Transverse colon (tissue), 3 donors: ENCODE measurements at regions not wholly inside any gene's neighbourhood (a gene's known extent, or its start where the extent isn't known, plus 50 kb on each side); places are given as distances from the start of the nearest gene placed in this dataset.

Experiments used
- CTCF ChIP-seq, 5 experiments: fragments of 200-600 bp in 3 of 5; fragments of 450-650 bp in 2 of 5; sonication (generic) in 3 of 5; IDR thresholded peaks; 1 replicate in 2 of 5; 2 replicates in 3 of 5; pipeline ENCODE4 v1.5.1; 2016 to 2017; ENCODE audit warnings: antibody characterized with exemption in 5 of 5, inconsistent platforms in 3 of 5, mild to moderate bottlenecking in 2 of 5, moderate library complexity in 1 of 5
- POLR2A ChIP-seq: fragments of 450-650 bp; IDR thresholded peaks from one replicate; pipeline ENCODE4 v1.6.1; 2016; ENCODE audit warnings: antibody characterized with exemption, mild to moderate bottlenecking, moderate library complexity

GRCh38 chr7:110507369-110507768 lies 583.6 kb upstream of the LRRN3 start:
- TF ChIP-seq CTCF (IDR thresholded peaks at IDR 0.05) (no peak), POLR2A (no peak)
